Parathyroid adenoma (tissue), 2 donors: ENCODE measurements at regions not wholly inside any gene's neighbourhood (a gene's known extent, or its start where the extent isn't known, plus 50 kb on each side); places are given as distances from the start of the nearest gene placed in this dataset.

Source experiments
- H2AFZ ChIP-seq: fragments of 300-600 bp; sonication (generic); one replicate; pipeline ENCODE4 v1.7.0; 2017; ENCODE audit warnings: antibody characterized with exemption, mild to moderate bottlenecking
- H3K27ac ChIP-seq: fragments of 300-600 bp; sonication (generic); one replicate; pipeline ENCODE4 v1.7.0; 2017
- H3K27me3 ChIP-seq: fragments of 300-600 bp; sonication (generic); one replicate; pipeline ENCODE4 v1.7.0; 2017; ENCODE audit warnings: low read length; ENCODE audit not compliant: control insufficient read depth, insufficient read depth
- H3K36me3 ChIP-seq: fragments of 300-600 bp; sonication (generic); one replicate; pipeline ENCODE4 v1.7.0; 2017; ENCODE audit warnings: low read length; ENCODE audit not compliant: control insufficient read depth, insufficient read depth
- H3K4me1 ChIP-seq: fragments of 300-600 bp; sonication (generic); one replicate; pipeline ENCODE4 v1.7.0; 2017; ENCODE audit warnings: control low read depth
- H3K4me2 ChIP-seq: fragments of 300-600 bp; sonication (generic); one replicate; pipeline ENCODE4 v1.7.0; 2017; ENCODE audit warnings: low read length
- H3K4me3 ChIP-seq: fragments of 300-600 bp; sonication (generic); one replicate; pipeline ENCODE4 v1.7.0; 2017; ENCODE audit warnings: low read depth, low read length
- H3K79me2 ChIP-seq: fragments of 300-600 bp; sonication (generic); one replicate; pipeline ENCODE4 v1.7.0; 2017; ENCODE audit warnings: control low read depth
- H3K9ac ChIP-seq: fragments of 300-600 bp; sonication (generic); one replicate; pipeline ENCODE4 v1.7.0; 2017; ENCODE audit warnings: mild to moderate bottlenecking
- H3K9me3 ChIP-seq: fragments of 300-600 bp; sonication (generic); one replicate; pipeline ENCODE4 v1.7.0; 2017; ENCODE audit warnings: low read length; ENCODE audit not compliant: control insufficient read depth
- TF ChIP-seq, protein P1 (sequence below): fragments of 300-600 bp; sonication (generic); IDR thresholded peaks from one replicate; pipeline ENCODE4 v1.7.0; 2017; ENCODE audit warnings: antibody characterized with exemption, mild to moderate bottlenecking
- donor health status: primary hyperparathyroidism.

DNA sequence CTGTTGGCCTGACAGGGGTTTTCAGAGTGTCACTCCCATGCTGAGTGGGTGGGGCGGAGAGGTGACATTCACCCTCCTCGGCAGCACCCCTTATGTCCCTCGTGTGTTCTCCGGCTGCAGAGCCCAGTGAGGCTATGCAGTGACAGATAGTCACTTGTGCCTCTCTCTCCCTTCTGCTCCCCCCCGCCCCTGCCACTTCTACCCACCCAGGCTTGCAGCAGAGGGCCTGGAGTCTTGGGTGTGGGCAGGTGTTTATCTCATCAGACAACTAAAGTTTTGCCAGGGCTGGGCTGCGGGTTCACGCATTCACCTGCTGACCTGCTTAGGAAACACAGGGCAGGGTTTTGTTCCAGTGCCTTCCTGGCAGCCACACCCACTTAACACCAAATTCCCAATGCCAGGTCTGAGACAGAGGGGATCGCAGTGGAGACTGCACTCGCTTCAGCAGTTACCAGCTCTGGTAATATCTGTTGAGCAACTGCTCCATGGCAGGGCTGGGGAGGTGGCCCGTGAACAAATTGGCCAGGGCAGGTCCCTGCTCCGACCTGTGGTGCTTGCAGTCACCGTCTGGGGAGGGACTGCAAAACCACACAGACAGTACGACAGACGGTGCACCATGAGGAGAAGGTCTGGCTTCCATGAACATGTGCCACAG, 50.5 kb upstream of the ADA2 start:
- H3K4me1 ChIP-seq, result no peaks in the 10 kb centered on the region

DNA sequence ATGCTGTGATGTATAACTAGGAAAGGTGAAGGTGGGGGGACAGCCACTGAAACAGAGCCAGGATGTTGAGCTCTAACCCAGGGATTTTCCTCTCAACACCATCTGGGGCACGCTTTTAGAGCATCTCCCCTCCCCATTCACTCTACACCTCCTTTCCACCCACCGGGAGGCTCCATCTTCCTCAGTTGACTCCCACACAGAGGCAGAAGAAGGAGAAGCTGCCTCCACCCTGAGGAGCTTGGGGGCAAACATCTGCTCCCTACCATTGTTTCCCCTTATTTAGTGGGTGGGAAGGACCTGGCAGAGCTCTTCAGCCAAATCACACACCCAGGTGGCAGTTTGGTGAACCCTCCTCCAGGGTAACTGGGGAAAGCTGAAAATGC, 50.0 kb upstream of the ADA2 start:
- TF ChIP-seq, protein P1, sequence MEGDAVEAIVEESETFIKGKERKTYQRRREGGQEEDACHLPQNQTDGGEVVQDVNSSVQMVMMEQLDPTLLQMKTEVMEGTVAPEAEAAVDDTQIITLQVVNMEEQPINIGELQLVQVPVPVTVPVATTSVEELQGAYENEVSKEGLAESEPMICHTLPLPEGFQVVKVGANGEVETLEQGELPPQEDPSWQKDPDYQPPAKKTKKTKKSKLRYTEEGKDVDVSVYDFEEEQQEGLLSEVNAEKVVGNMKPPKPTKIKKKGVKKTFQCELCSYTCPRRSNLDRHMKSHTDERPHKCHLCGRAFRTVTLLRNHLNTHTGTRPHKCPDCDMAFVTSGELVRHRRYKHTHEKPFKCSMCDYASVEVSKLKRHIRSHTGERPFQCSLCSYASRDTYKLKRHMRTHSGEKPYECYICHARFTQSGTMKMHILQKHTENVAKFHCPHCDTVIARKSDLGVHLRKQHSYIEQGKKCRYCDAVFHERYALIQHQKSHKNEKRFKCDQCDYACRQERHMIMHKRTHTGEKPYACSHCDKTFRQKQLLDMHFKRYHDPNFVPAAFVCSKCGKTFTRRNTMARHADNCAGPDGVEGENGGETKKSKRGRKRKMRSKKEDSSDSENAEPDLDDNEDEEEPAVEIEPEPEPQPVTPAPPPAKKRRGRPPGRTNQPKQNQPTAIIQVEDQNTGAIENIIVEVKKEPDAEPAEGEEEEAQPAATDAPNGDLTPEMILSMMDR, result no peak
- H3K9ac ChIP-seq, result no peak overlapping the region

More for the DNA sequence above, 50.5 kb upstream of the ADA2 start:
- H3K27me3 ChIP-seq, result no peaks in the 10 kb centered on the region
- no peak overlapping the region for H3K9ac ChIP-seq
- no peaks in the 10 kb centered on the region for H3K79me2 ChIP-seq
- H3K4me2 ChIP-seq, result no peak overlapping the region
- TF ChIP-seq, protein P1, result no peak
- H3K27ac ChIP-seq, result no peak overlapping the region
- no peaks in the 10 kb centered on the region for H3K9me3 ChIP-seq
- H3K36me3 ChIP-seq, result no peaks in the 10 kb centered on the region
- H3K4me3 ChIP-seq, result no peak overlapping the region
- no peak overlapping the region for H2AFZ ChIP-seq

More for the DNA sequence above, 50.0 kb upstream of the ADA2 start:
- H2AFZ ChIP-seq, result no peak overlapping the region
- H3K4me1 ChIP-seq, result no peaks in the 10 kb centered on the region
- no peaks in the 10 kb centered on the region for H3K79me2 ChIP-seq
- no peaks in the 10 kb centered on the region for H3K36me3 ChIP-seq
- no peak overlapping the region for H3K4me3 ChIP-seq
- no peaks in the 10 kb centered on the region for H3K9me3 ChIP-seq
- H3K27me3 ChIP-seq, result no peaks in the 10 kb centered on the region
- H3K4me2 ChIP-seq, result no peak overlapping the region
- no peak overlapping the region for H3K27ac ChIP-seq
